SK-N-SH (cell line): ENCODE measurements at regions not wholly inside any gene's neighbourhood (a gene's known extent, or its start where the extent isn't known, plus 50 kb on each side); places are given as distances from the start of the nearest gene placed in this dataset.

Source experiments
- CHD2 ChIP-seq: fragments of 150-350 bp; IDR thresholded peaks from 2 replicates; pipeline ENCODE4 v1.6.1; 2018; ENCODE audit warnings: low read length; ENCODE audit not compliant: partially characterized antibody
- CTCF ChIP-seq: fragments of 200-600 bp; sonication (generic); IDR thresholded peaks from 2 replicates; pipeline ENCODE4 v1.6.1; 2017; ENCODE audit warnings: antibody characterized with exemption, mild to moderate bottlenecking, moderate library complexity
- EZH2phosphoT487 ChIP-seq: fragments of 200-600 bp; sonication (generic); IDR thresholded peaks from 2 replicates; pipeline ENCODE4 v1.6.1; 2017; ENCODE audit warnings: low read depth, mixed run types, mild to moderate bottlenecking, antibody characterized with exemption, moderate library complexity, borderline replicate concordance
- GABPA ChIP-seq: IDR thresholded peaks from 2 replicates; pipeline ENCODE4 v1.4.0; 2012; ENCODE audit warnings: low read depth, mild to moderate bottlenecking
- JUND ChIP-seq: IDR thresholded peaks from 2 replicates; pipeline ENCODE4 v1.4.0; 2012
- MAX ChIP-seq: IDR thresholded peaks from 2 replicates; pipeline ENCODE4 v1.4.0; 2012; ENCODE audit warnings: low read depth
- MEF2A ChIP-seq: IDR thresholded peaks from 2 replicates; pipeline ENCODE4 v1.4.0; 2012; ENCODE audit warnings: low read depth, borderline replicate concordance
- POLR2AphosphoS5 ChIP-seq: IDR thresholded peaks from 2 replicates; pipeline ENCODE4 v1.6.1; 2012; ENCODE audit warnings: low read depth, low read length
- RAD21 ChIP-seq: IDR thresholded peaks from 2 replicates; pipeline ENCODE4 v1.6.1; 2012; ENCODE audit warnings: mild to moderate bottlenecking, low read length
- RCOR1 ChIP-seq: fragments of 150-350 bp; IDR thresholded peaks from 2 replicates; pipeline ENCODE4 v1.6.1; 2017; ENCODE audit warnings: antibody characterized with exemption, low read length
- REST ChIP-seq: IDR thresholded peaks from 2 replicates; pipeline ENCODE4 v1.6.1; 2012; ENCODE audit warnings: mild to moderate bottlenecking, low read depth, low read length, moderate library complexity
- RFX5 ChIP-seq: IDR thresholded peaks from 2 replicates; pipeline ENCODE4 v1.6.1; 2012; ENCODE audit warnings: mild to moderate bottlenecking, improper control_type of control experiment, low read length
- SIN3A ChIP-seq: IDR thresholded peaks from 2 replicates; pipeline ENCODE4 v1.6.1; 2012; ENCODE audit warnings: low read depth, mild to moderate bottlenecking, low read length, moderate library complexity, borderline replicate concordance
- TAF1 ChIP-seq: IDR thresholded peaks from 2 replicates; pipeline ENCODE4 v1.6.1; 2012; ENCODE audit warnings: low read depth, mild to moderate bottlenecking, low read length, moderate library complexity, borderline replicate concordance

- no peak for TF ChIP-seq REST
- TF ChIP-seq MAX: no peak
- TF ChIP-seq MEF2A: no peak
- no peak for TF ChIP-seq CTCF
- no peak for TF ChIP-seq EZH2phosphoT487
- no peak for TF ChIP-seq RFX5
- TF ChIP-seq RCOR1: no peak
- no peak for TF ChIP-seq RAD21
- TF ChIP-seq GABPA: no peak
- TF ChIP-seq JUND: no peak
- no peak for TF ChIP-seq POLR2AphosphoS5
- no peak for TF ChIP-seq SIN3A
- no peak for TF ChIP-seq CHD2
- TF ChIP-seq TAF1: no peak
Observed at GRCh38 chr4:71862315-71862714, 78.4 kb upstream of the GC start.
